Activated B cell treated with CpG ODN at 0.5 μM for 24 hours (primary cell): ENCODE measurements at regions not wholly inside any gene's neighbourhood (a gene's known extent, or its start where the extent isn't known, plus 50 kb on each side); places are given as distances from the start of the nearest gene placed in this dataset.

Source experiments
- ATAC-seq: fragments of 200-7000 bp; cut with Tn5 transposase; one replicate; pipeline ENCODE4 v1.10.0; 2021; ENCODE audit warnings: low read depth, mild to moderate bottlenecking, moderate library complexity
- CTCF ChIA-PET: fragments of 350-600 bp; sonication (Branson Sonifier 250); formaldehyde crosslinking; loops from one replicate; lab custom pipeline; 2021; ENCODE audit warnings: antibody characterized with exemption; lab: Charles Lee
- POLR2A ChIA-PET: fragments of 350-600 bp; sonication (Branson Sonifier 250); formaldehyde crosslinking; loops from one replicate; lab custom pipeline; 2021; ENCODE audit warnings: antibody characterized with exemption; lab: Charles Lee
- DNase-seq: peaks from one replicate; pipeline ENCODE4 v3.0.0; 2022
- H3K27ac Mint-ChIP-seq: one replicate; pipeline ENCODE4 v1.8.0; 2020; ENCODE audit warnings: mixed read lengths
- H3K27me3 Mint-ChIP-seq: one replicate; pipeline ENCODE4 v1.8.0; 2021; ENCODE audit warnings: mixed read lengths
- H3K36me3 Mint-ChIP-seq: one replicate; pipeline ENCODE4 v1.8.0; 2021; ENCODE audit warnings: low read depth, mixed read lengths
- H3K4me1 Mint-ChIP-seq: one replicate; pipeline ENCODE4 v1.8.0; 2021; ENCODE audit warnings: mixed read lengths
- H3K4me3 Mint-ChIP-seq: one replicate; pipeline ENCODE4 v1.8.0; 2020; ENCODE audit warnings: mild to moderate bottlenecking, mixed read lengths
- H3K9me3 Mint-ChIP-seq: one replicate; pipeline ENCODE4 v1.8.0; 2020; ENCODE audit warnings: mixed read lengths
- intact Hi-C: fragments of 100-400 bp; cut with micrococcal nuclease; formaldehyde crosslinking; loops from one replicate; pipeline ENCODE4 v1.15.1; 2024
- TF ChIP-seq, protein P1 (sequence below): fragments of 200-600 bp; IDR thresholded peaks from one replicate; pipeline ENCODE4 v1.8.0; 2022; ENCODE audit warnings: antibody characterized with exemption, mild to moderate bottlenecking

- CTCF ChIA-PET: no interaction called here
- H3K9me3 Mint-ChIP-seq: peaks cover 7% of the 10 kb centered on the region
- H3K36me3 Mint-ChIP-seq: no peaks in the 10 kb centered on the region
- H3K27ac Mint-ChIP-seq: no peak overlapping the region
- intact Hi-C loops: no loop called here
- ATAC-seq (no peak), DNase-seq (no peak)
- POLR2A ChIA-PET: no interaction called here
- H3K27me3 Mint-ChIP-seq: no peaks in the 10 kb centered on the region
- TF ChIP-seq, protein P1, sequence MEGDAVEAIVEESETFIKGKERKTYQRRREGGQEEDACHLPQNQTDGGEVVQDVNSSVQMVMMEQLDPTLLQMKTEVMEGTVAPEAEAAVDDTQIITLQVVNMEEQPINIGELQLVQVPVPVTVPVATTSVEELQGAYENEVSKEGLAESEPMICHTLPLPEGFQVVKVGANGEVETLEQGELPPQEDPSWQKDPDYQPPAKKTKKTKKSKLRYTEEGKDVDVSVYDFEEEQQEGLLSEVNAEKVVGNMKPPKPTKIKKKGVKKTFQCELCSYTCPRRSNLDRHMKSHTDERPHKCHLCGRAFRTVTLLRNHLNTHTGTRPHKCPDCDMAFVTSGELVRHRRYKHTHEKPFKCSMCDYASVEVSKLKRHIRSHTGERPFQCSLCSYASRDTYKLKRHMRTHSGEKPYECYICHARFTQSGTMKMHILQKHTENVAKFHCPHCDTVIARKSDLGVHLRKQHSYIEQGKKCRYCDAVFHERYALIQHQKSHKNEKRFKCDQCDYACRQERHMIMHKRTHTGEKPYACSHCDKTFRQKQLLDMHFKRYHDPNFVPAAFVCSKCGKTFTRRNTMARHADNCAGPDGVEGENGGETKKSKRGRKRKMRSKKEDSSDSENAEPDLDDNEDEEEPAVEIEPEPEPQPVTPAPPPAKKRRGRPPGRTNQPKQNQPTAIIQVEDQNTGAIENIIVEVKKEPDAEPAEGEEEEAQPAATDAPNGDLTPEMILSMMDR: no peak
- H3K4me1 Mint-ChIP-seq: no peaks in the 10 kb centered on the region
- H3K4me3 Mint-ChIP-seq: no peak overlapping the region
Observed at GRCh38 chr5:62729675-62730074, 151.1 kb downstream of the LRRC70 start.

DNA sequence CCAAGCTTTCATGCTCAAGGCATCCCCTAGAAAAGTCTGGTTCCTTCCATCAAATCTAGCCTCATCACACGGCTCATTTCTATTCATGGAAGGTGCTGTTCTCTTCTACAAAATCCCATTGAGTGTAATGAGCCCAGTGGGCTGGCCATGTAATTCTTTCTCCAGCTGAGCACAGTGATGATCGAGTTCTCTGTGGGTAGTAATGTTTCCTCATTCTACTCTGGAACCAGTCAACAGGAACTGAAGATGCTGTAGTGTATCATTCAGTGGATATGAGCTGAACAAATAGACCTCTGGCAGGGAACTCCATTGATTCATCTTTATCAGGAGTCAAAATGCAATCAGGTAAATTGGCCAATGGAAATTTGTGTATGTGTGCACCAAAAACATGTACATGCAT is 149.2 kb downstream of the LRRC70 start:
- Mint-ChIP-seq H3K27me3 (no peaks in the 10 kb centered on the region), H3K9me3 (peaks cover 2% of the 10 kb centered on the region), H3K4me3 (no peak overlapping the region), H3K27ac (no peak overlapping the region), H3K4me1 (no peaks in the 10 kb centered on the region), H3K36me3 (no peaks in the 10 kb centered on the region)
- POLR2A ChIA-PET: no interaction called here
- ATAC-seq (no peak), DNase-seq (no peak)
- TF ChIP-seq, protein P1: no peak
- intact Hi-C loops: no loop called here
- CTCF ChIA-PET: no interaction called here

DNA sequence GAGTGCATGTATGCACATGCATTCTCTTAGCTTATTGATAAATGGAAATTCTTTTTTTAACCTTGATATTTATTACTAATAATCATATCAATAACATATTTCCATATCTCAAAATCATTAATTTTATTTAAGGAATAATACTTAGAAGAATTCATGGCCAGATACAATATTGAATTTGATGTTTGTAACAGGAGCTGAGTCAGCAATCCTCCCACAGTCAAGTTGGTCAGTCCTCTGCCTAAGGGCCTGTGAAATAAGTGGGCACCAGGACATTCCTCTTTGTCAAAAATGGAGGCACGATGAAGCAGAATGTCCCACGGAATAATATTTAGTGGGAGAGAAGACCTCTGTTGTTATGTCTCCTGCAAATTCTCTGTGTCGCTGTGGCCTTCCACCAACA is 148.6 kb downstream of the LRRC70 start:
- TF ChIP-seq, protein P1: no peak
- intact Hi-C loops: no loop called here
- ATAC-seq (no peak), DNase-seq (no peak)
- Mint-ChIP-seq H3K4me3 (no peak overlapping the region), H3K36me3 (no peaks in the 10 kb centered on the region), H3K27ac (no peak overlapping the region), H3K27me3 (no peaks in the 10 kb centered on the region), H3K9me3 (peaks cover 2% of the 10 kb centered on the region), H3K4me1 (no peaks in the 10 kb centered on the region)
- ChIA-PET POLR2A (no interaction called here), CTCF (no interaction called here)

DNA sequence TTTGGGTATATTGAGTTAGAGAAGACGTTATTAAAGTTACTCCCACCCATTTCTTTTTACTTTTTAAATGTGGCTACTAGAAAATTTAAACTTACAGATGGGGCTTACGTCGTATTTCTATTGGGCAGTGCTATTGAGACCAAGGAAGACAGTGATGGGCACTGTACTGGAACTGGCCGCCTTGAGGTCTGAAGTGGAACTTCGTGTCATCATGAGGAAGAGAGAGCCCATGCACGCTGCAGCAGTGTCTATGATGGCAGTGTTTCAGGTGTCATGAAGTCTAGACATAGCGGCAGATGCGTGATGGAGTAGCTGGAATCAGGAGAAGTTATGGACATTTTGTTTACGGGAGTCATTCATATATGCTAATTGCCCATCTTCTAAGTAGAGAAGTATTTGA is 143.7 kb downstream of the LRRC70 start:
- Mint-ChIP-seq H3K27ac (no peak overlapping the region), H3K4me3 (no peak overlapping the region), H3K36me3 (no peaks in the 10 kb centered on the region), H3K27me3 (peaks cover 10% of the 10 kb centered on the region), H3K4me1 (no peaks in the 10 kb centered on the region), H3K9me3 (no peaks in the 10 kb centered on the region)
- TF ChIP-seq, protein P1: no peak
- intact Hi-C loops: no loop called here
- POLR2A ChIA-PET: no interaction called here
- ATAC-seq (no peak), DNase-seq (no peak)
- CTCF ChIA-PET: no interaction called here

- TF ChIP-seq, protein P1: no peak
- Mint-ChIP-seq H3K4me1 (no peaks in the 10 kb centered on the region), H3K27ac (no peak overlapping the region), H3K4me3 (no peak overlapping the region), H3K9me3 (no peaks in the 10 kb centered on the region), H3K27me3 (peaks cover 13% of the 10 kb centered on the region), H3K36me3 (no peaks in the 10 kb centered on the region)
- CTCF ChIA-PET: no interaction called here
- POLR2A ChIA-PET: no interaction called here
- intact Hi-C loops: no loop called here
- no peak for ATAC-seq
- DNase-seq: no peak
Observed at GRCh38 chr5:62720031-62720441, 141.4 kb downstream of the LRRC70 start.
